Uterus (tissue), 3 donors: ENCODE measurements at regions not wholly inside any gene's neighbourhood (a gene's known extent, or its start where the extent isn't known, plus 50 kb on each side); places are given as distances from the start of the nearest gene placed in this dataset.
"Not testable (repeated sequence)": the region's sequence is repeated elsewhere in the genome, so short reads cannot be mapped to it uniquely, and the experiment has no call there.

Source experiments
- DNase-seq, 2 donors: peaks; one replicate each; pipeline ENCODE4 v3.0.0-alpha.2; 2019 to 2020
- H3K27ac ChIP-seq, 2 donors: fragments of 200-600 bp; sonication (generic); 1 replicate in 1 of 2; 2 replicates in 1 of 2; pipeline ENCODE4 v1.5.1; 2016 to 2018
- H3K27me3 ChIP-seq, 2 donors: fragments of 200-600 bp; sonication (generic); one replicate each; pipeline ENCODE4 v1.5.1; 2018 to 2019; ENCODE audit warnings: control low read depth in 1 of 2
- H3K36me3 ChIP-seq, 2 donors: fragments of 200-600 bp; sonication (generic); one replicate each; pipeline ENCODE4 v1.5.1; 2019; ENCODE audit warnings: control low read depth in 1 of 2
- H3K4me1 ChIP-seq, 2 donors: fragments of 200-600 bp; sonication (generic); one replicate each; pipeline ENCODE4 v1.5.1; 2018 to 2019; ENCODE audit warnings: control low read depth in 1 of 2
- H3K4me3 ChIP-seq, 2 donors: fragments of 200-600 bp; sonication (generic); 1 replicate in 1 of 2; 2 replicates in 1 of 2; pipeline ENCODE4 v1.5.1; 2018 to 2019; ENCODE audit warnings: mild to moderate bottlenecking in 1 of 2
- H3K9me3 ChIP-seq, 2 donors: fragments of 200-600 bp; sonication (generic); one replicate each; pipeline ENCODE4 v1.5.1; 2019; ENCODE audit warnings: control low read depth in 1 of 2
- POLR2A ChIP-seq, 2 donors: fragments of 450-650 bp; IDR thresholded peaks; one replicate each; pipeline ENCODE4 v1.6.1; 2016; ENCODE audit warnings: antibody characterized with exemption in 2 of 2, mild to moderate bottlenecking in 1 of 2, moderate library complexity in 1 of 2
- intact Hi-C: fragments of 100-400 bp; cut with DNase I; formaldehyde crosslinking; loops from one replicate; pipeline ENCODE4 v1.15.1; 2023; ENCODE audit warnings: low total_unique reads
- TF ChIP-seq, protein P1 (sequence below), 4 experiments: fragments of 200-600 bp in 2 of 4; fragments of 450-650 bp in 2 of 4; sonication (generic) in 2 of 4; IDR thresholded peaks; one replicate each; pipeline ENCODE4 v1.5.1; 2016 to 2019; ENCODE audit warnings: antibody characterized with exemption in 4 of 4, mild to moderate bottlenecking in 2 of 4, moderate library complexity in 1 of 4
- donor health status: DM: yes; HTN: yes; CAD: no.

GRCh38 chr4:131470360-131470759 is 1678.7 kb upstream of the PCDH10 start:
- TF ChIP-seq POLR2A (IDR thresholded peaks at IDR 0.05): no peak
- TF ChIP-seq, protein P1, sequence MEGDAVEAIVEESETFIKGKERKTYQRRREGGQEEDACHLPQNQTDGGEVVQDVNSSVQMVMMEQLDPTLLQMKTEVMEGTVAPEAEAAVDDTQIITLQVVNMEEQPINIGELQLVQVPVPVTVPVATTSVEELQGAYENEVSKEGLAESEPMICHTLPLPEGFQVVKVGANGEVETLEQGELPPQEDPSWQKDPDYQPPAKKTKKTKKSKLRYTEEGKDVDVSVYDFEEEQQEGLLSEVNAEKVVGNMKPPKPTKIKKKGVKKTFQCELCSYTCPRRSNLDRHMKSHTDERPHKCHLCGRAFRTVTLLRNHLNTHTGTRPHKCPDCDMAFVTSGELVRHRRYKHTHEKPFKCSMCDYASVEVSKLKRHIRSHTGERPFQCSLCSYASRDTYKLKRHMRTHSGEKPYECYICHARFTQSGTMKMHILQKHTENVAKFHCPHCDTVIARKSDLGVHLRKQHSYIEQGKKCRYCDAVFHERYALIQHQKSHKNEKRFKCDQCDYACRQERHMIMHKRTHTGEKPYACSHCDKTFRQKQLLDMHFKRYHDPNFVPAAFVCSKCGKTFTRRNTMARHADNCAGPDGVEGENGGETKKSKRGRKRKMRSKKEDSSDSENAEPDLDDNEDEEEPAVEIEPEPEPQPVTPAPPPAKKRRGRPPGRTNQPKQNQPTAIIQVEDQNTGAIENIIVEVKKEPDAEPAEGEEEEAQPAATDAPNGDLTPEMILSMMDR (IDR thresholded peaks at IDR 0.05): no peak
- no peak for DNase-seq
- Histone ChIP-seq H3K27me3 (no peaks in the 10 kb centered on the region), H3K27ac (no peak overlapping the region), H3K4me1 (no peaks in the 10 kb centered on the region), H3K9me3 (no peaks in the 10 kb centered on the region), H3K36me3 (no peaks in the 10 kb centered on the region), H3K4me3 (no peak overlapping the region)
- intact Hi-C loops: no loop called here

GRCh38 chr4:131488772-131489171 is 1660.3 kb upstream of the PCDH10 start:
- no peaks in the 10 kb centered on the region for H3K36me3 ChIP-seq
- H3K27ac ChIP-seq: no peak overlapping the region
- H3K4me3 ChIP-seq: no peak overlapping the region
- intact Hi-C loops: no loop called here
- TF ChIP-seq, protein P1 (IDR thresholded peaks at IDR 0.05): no peak
- no peaks in the 10 kb centered on the region for H3K27me3 ChIP-seq
- no peaks in the 10 kb centered on the region for H3K4me1 ChIP-seq
- no peaks in the 10 kb centered on the region for H3K9me3 ChIP-seq
- DNase-seq: no peak

GRCh38 chr4:131496211-131496610 is 1652.9 kb upstream of the PCDH10 start:
- H3K4me1 ChIP-seq, H3K36me3 ChIP-seq, H3K27me3 ChIP-seq, H3K9me3 ChIP-seq, DNase-seq, H3K27ac ChIP-seq, H3K4me3 ChIP-seq, intact Hi-C loops: not testable (repeated sequence)

DNA sequence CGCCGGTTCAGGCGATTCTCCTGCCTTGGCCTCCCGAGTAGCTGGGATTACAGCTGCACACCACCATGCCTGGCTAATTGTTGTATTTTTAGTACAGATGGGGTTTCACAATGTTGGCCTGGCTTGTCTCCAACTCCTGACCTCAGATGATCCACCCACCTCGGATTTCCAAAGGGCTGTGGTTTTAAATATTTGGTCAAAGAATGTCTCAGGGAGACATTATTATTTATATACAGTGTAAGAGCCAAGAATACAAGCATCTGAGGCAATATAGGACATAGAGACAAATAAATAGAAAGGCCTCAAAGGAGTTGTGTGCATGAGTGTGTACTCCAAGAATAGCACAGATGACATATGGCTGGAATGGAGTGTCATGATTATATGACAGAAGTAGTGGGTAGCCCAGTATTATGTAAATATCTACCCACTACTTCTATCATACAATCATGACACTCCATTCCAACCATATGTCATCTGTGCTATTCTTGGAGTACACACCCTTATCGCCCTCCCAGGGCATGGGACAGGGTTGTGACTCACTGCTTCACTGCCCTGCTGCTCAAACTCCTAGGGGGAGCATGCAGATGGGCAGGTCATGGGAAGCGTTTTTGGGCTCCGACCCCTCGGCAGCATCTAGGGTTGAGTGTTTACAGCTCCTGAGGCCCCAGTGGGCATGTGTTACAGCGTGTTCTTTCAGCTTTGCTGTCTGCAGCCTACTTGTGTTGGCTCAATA is 1649.8 kb upstream of the PCDH10 start:
- H3K27ac ChIP-seq: no peak overlapping the region
- no peak for DNase-seq
- no peaks in the 10 kb centered on the region for H3K27me3 ChIP-seq
- no peaks in the 10 kb centered on the region for H3K36me3 ChIP-seq
- no peak for TF ChIP-seq POLR2A (IDR thresholded peaks at IDR 0.05)
- TF ChIP-seq, protein P1 (IDR thresholded peaks at IDR 0.05): no peak
- intact Hi-C loops: no loop called here
- no peaks in the 10 kb centered on the region for H3K4me1 ChIP-seq
- H3K9me3 ChIP-seq: no peaks in the 10 kb centered on the region
- no peak overlapping the region for H3K4me3 ChIP-seq

DNA sequence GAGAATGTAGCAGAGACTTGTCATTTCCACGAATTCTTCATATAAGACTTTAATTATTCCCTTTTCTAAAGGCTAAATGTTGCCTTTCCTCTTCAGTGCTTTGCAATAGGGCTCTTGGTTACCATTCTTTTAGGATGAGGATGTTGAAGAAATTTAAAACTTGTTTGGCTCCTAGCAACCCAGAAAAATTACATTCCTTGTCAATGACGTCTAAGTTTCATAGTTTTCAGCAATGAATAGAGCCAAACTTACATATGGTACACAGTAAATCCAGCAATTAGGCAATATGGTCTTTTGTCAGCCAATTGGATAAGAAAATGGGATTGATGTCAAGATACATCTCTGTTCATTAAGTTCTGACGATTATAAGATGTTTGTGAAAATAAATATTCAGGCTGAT is 1639.6 kb upstream of the PCDH10 start:
- H3K27ac ChIP-seq: no peak overlapping the region
- H3K4me3 ChIP-seq: no peak overlapping the region
- H3K9me3 ChIP-seq: no peaks in the 10 kb centered on the region
- DNase-seq: no peak
- no peaks in the 10 kb centered on the region for H3K36me3 ChIP-seq
- intact Hi-C loops: no loop called here
- no peaks in the 10 kb centered on the region for H3K4me1 ChIP-seq
- no peaks in the 10 kb centered on the region for H3K27me3 ChIP-seq
- TF ChIP-seq, protein P1 (IDR thresholded peaks at IDR 0.05): no peak
- no peak for TF ChIP-seq POLR2A (IDR thresholded peaks at IDR 0.05)

- intact Hi-C loops: no loop called here
- Histone ChIP-seq H3K9me3 (no peaks in the 10 kb centered on the region), H3K27ac (no peak overlapping the region), H3K36me3 (no peaks in the 10 kb centered on the region), H3K4me3 (no peak overlapping the region), H3K4me1 (no peaks in the 10 kb centered on the region), H3K27me3 (no peaks in the 10 kb centered on the region)
- TF ChIP-seq, protein P1 (IDR thresholded peaks at IDR 0.05): no peak
- TF ChIP-seq POLR2A (IDR thresholded peaks at IDR 0.05): no peak
- no peak for DNase-seq
Measured at GRCh38 chr4:131526686-131527085, 1622.4 kb upstream of the PCDH10 start.
